GM06990 (cell line): ENCODE measurements at regions not wholly inside any gene's neighbourhood (a gene's known extent, or its start where the extent isn't known, plus 50 kb on each side); places are given as distances from the start of the nearest gene placed in this dataset.
"Not testable (repeated sequence)": the region's sequence is repeated elsewhere in the genome, so short reads cannot be mapped to it uniquely, and the experiment has no call there.

Experiments used
- DNase-seq: peaks from one replicate; pipeline ENCODE4 v3.0.0-alpha.2; 2011; ENCODE audit not compliant: insufficient read length; ENCODE audit errors: extremely low read depth
- H3K27me3 ChIP-seq: replicated peaks from 2 replicates; pipeline ENCODE4 v1.6.0; 2011; ENCODE audit warnings: low read length; ENCODE audit not compliant: control insufficient read depth, insufficient read depth
- H3K36me3 ChIP-seq: 2 replicates; pipeline ENCODE4 v1.5.1; 2011; ENCODE audit warnings: low read length; ENCODE audit not compliant: control insufficient read depth, insufficient read depth
- H3K4me3 ChIP-seq: replicated peaks from 2 replicates; pipeline ENCODE4 v1.5.1; 2011; ENCODE audit warnings: low read depth, mild to moderate bottlenecking, control low read depth, low read length
- TF ChIP-seq, protein P1 (sequence below): IDR thresholded peaks from 2 replicates; pipeline ENCODE4 v1.5.1; 2011; ENCODE audit warnings: low read length, control low read depth, mild to moderate bottlenecking, inconsistent platforms; ENCODE audit not compliant: insufficient read depth, poor library complexity, severe bottlenecking

GRCh38 chr13:22874839-22875238, 305.9 kb upstream of the SGCG start:
- no peaks in the 10 kb centered on the region for H3K27me3 ChIP-seq
- H3K36me3 ChIP-seq = no peaks in the 10 kb centered on the region
- TF ChIP-seq, protein P1, sequence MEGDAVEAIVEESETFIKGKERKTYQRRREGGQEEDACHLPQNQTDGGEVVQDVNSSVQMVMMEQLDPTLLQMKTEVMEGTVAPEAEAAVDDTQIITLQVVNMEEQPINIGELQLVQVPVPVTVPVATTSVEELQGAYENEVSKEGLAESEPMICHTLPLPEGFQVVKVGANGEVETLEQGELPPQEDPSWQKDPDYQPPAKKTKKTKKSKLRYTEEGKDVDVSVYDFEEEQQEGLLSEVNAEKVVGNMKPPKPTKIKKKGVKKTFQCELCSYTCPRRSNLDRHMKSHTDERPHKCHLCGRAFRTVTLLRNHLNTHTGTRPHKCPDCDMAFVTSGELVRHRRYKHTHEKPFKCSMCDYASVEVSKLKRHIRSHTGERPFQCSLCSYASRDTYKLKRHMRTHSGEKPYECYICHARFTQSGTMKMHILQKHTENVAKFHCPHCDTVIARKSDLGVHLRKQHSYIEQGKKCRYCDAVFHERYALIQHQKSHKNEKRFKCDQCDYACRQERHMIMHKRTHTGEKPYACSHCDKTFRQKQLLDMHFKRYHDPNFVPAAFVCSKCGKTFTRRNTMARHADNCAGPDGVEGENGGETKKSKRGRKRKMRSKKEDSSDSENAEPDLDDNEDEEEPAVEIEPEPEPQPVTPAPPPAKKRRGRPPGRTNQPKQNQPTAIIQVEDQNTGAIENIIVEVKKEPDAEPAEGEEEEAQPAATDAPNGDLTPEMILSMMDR = no peak
- H3K4me3 ChIP-seq = no peak overlapping the region
- DNase-seq = no peak

DNA sequence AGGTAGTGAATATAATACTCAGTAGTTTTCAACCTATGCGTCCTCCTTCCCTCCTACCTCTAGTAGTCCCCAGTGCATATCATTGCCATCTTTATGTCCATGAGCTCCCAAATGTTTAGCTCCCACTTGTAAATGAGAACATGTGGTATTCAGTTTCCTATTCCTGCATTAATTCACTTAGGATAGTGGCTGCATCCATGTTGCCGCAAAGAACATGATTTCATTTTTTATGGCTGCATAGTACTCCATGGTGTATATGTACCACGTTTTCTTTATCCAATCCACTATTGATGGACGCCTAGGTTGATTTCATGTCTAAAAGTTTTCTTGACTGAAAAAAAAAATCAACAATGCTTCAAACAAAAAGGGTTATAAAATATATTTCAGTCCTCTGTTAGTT, 303.4 kb upstream of the SGCG start:
- TF ChIP-seq, protein P1 = no peak
- H3K36me3 ChIP-seq = no peaks in the 10 kb centered on the region

GRCh38 chr13:22880741-22881720, 299.7 kb upstream of the SGCG start:
- H3K36me3 ChIP-seq = no peaks in the 10 kb centered on the region
- H3K4me3 ChIP-seq = no peak overlapping the region
- TF ChIP-seq, protein P1 = no peak
- no peak for DNase-seq
- H3K27me3 ChIP-seq = no peaks in the 10 kb centered on the region

More for the DNA sequence above, 303.4 kb upstream of the SGCG start:
- no peak for DNase-seq
- Histone ChIP-seq H3K27me3 (no peaks in the 10 kb centered on the region), H3K4me3 (no peak overlapping the region)

DNA sequence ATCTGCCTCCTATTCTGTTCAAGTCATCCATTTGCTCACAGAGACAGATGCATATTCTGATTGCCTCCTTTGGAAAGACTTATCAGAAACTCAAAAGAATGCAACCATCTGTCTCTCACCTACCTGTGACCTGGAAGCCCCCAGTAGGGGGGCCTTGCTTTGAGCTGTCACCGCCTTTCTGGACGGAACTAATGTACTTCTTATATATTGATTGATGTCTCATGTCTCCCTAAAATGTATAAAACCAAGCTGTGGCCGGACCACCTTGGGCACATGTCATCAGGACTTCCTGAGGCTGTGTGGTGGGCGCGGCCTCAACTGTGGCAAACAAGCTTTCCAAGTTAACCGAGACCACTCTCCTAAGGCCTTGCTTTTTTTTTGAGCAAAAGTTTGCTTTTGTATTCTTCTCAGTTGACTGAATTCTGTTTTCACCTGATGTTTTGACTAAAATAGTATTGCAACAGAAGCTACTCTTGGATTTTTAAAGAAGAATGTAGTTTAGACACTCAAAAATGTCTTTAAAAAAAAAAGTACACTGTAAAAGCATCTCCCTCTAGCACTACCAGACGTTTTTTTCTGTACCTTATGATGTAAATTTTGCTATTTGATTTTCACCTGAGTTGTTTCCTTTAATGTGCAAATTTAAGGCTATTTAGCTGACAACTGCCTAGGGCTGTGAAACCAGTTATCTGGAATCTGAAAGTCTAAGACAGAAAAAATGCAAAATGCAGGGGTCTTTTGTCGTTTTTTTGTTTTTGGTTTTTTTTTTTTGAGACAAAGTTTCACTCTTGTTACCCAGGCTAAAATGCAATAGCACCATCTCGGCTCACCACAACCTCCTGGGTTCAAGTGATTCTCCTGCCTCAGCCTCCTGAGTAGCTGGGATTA, 298.8 kb upstream of the SGCG start:
- DNase-seq, H3K27me3 ChIP-seq, H3K4me3 ChIP-seq, H3K36me3 ChIP-seq: not testable (repeated sequence)

DNA sequence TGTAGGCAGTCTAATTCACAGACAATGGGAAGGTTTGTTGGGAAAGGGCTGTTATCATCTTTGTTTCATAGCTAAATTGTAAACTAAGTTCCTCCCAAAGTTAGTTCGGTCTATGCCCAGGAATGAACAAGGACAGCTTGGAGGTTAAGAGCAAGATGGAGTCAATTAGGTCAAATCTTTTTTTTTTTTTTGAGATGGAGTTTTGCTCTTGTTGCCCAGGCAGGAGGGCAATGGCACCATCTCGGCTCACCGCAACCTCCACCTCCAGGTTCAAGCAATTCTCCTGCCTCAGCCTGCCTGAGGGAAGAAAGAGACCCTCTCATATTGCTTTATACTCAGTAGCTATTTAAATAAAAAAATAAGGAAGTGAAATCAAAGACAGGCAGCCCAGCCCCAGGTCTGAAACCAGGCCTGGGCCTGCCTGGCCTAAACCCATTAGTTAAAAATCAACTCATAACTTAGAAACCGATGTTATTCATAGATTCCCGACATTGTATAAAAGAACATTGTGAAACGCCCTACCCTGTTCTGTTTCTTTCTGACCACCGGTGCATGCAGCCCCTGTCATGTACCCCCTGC, 297.4 kb upstream of the SGCG start:
- Histone ChIP-seq H3K27me3 (no peaks in the 10 kb centered on the region), H3K36me3 (no peaks in the 10 kb centered on the region), H3K4me3 (peak overlapping the region; percentile 62)
- TF ChIP-seq, protein P1 = no peak
- DNase-seq = peak; percentile 48
